GM21526 (cell line): ENCODE measurements at regions not wholly inside any gene's neighbourhood (a gene's known extent, or its start where the extent isn't known, plus 50 kb on each side); places are given as distances from the start of the nearest gene placed in this dataset.

Experiments
- ATAC-seq: cut with Tn5 transposase; IDR thresholded peaks from one replicate; pipeline ENCODE4 v1.9.1; 2021; ENCODE audit warnings: moderate library complexity; ENCODE audit not compliant: unreplicated experiment, low FRiP score

GRCh38 chr20:7226156-7226555 lies 458.7 kb downstream of the BMP2 start:
- no peak for ATAC-seq

GRCh38 chr20:7231303-7231702 lies 463.8 kb downstream of the BMP2 start:
- ATAC-seq, result no peak

DNA sequence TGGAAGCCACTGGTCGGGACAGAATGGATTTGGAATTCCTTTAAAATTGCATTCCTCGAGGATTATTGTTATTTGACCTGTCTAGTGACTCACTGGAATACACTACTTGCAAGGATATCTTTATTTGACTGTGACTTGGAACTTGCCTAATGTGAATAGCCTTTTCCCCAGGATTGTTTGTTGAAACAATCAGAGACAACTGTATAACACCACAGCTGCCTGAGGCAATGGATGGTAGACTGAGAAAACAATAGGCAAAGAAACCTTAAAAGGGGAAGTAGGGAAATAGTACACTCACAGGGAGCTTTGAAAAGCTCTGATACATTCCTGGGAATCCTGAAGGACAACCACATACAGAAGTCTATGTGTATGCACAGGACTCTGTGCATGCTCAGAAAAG lies 465.3 kb downstream of the BMP2 start:
- ATAC-seq, result no peak

- no peak for ATAC-seq
Observed at GRCh38 chr20:7237251-7237650, 469.8 kb downstream of the BMP2 start.

- ATAC-seq, result no peak
Observed at GRCh38 chr20:7240490-7240889, 473.0 kb downstream of the BMP2 start.

DNA sequence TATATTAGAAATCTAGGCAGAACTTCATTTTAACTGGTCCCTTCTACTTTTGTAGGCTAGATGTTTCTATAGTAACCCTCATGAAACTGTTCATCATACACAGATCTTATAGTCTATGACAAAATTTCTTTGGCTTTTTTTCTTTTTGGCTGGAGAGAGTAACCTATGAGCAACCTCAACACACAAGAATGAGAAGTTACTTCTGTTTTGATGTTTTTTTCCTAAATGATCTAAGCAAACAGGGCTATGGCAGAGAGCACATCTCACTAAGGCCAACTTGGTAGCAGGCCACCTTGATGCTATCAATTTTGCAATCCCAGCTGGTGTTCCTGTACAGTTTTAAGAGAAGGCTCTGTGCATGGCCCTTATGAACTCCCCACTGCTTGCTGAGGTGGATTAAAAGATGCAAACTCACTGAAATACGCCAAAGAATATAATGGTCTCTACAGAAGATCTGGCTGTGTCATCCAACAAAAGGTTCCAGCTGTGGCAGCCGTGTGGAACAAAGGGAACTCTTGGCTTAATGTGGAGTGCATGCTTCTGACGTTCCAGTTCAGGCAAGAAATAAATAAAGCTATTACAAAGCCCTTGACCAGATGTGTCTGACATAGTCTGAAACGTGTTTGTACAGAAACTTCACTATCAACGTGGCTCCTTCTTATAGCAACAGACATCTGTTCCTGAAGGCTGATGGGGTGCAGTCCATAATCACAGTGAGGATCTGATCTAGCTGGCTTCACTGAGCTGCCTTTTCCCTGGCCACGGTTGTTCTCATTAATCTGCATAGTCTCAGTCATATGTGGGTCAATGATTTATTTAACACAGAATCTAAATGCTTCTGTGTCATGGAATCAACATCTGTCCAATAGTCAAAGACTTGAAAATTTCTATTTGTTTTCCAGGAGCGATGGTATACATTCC lies 481.1 kb downstream of the BMP2 start:
- ATAC-seq, result no peak

DNA sequence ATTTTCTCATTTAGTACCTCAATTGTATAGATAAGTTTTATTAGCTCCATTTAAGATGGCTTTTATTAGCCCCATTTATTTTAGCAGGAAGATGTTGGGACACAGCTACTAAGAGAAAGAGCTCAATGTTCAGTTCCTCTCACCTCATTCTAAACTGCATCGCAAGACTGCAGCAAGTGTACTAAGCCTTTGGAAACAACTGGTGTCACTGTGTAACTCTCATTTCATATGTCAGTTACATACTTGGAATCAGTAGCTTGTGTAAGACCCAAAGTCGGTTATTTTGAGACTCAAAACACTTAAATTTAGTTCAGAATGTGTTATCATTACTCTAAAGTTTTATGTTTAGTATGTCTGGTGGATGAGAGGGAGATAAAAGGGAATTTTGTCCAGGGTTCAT lies 482.9 kb downstream of the BMP2 start:
- no peak for ATAC-seq

GRCh38 chr20:7257099-7257498 lies 489.6 kb downstream of the BMP2 start:
- ATAC-seq, result no peak

DNA sequence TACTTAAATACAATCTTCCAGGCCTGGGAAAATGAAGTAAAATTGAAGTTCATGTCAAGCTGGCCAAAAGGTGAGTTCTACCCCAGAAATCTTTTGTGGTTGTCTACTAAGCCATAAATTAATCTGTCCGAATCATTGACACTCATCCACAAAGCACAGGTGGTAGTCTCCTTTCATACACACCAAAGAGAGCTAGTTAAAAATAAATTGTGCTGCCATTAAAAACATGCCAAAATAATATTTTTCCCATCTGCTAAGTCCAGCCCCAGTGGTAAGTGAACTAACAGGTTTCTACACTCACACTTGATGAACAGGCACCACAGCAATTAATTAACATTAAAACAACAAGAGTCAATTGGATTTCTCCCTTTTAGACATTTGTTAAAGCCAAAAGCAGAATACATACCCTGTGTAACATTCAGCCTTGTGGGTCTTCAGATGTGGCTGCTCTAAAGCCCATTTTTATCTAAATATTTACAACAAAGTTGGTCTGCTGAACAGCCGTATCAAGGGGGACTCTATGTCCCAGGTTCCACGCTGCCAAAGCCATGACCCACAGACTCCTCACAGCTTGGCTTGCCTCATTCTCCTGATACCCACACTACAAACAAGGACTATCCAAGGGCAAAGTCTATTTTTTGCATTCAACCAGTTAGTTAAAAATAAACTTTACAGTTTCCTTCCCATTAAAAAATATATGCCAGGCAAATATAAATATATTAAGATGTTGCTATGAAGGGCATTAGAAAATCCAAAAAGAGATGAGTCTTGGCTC lies 490.4 kb downstream of the BMP2 start:
- ATAC-seq, result no peak

GRCh38 chr20:7262803-7263202 lies 495.3 kb downstream of the BMP2 start:
- no peak for ATAC-seq

- ATAC-seq, result no peak
Observed at GRCh38 chr20:7264137-7264536, 496.7 kb downstream of the BMP2 start.

GRCh38 chr20:7269452-7269851 lies 502.0 kb downstream of the BMP2 start:
- no peak for ATAC-seq

- ATAC-seq, result no peak
Observed at GRCh38 chr20:7272512-7272911, 505.0 kb downstream of the BMP2 start.

DNA sequence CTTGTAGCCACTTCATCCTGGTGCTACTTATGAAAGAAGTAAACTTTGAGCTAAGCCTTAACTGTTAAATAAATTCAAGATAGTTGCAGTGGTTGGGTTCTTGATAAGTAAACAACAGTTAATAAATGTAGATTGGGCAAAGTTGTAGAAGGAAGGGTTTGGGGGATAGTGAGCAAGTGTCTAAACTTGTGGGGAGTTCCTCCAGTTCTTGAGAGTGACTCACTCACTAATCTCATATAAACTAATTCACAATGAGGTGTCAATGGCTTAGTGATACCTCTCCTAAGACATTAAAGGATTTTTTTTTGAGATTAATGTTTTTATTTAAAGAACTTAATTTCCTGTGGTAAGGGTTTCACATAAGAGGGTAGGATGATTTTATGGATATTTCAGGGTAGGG lies 507.4 kb downstream of the BMP2 start:
- ATAC-seq, result no peak

GRCh38 chr20:7275645-7276237 lies 508.3 kb downstream of the BMP2 start:
- ATAC-seq, result no peak

DNA sequence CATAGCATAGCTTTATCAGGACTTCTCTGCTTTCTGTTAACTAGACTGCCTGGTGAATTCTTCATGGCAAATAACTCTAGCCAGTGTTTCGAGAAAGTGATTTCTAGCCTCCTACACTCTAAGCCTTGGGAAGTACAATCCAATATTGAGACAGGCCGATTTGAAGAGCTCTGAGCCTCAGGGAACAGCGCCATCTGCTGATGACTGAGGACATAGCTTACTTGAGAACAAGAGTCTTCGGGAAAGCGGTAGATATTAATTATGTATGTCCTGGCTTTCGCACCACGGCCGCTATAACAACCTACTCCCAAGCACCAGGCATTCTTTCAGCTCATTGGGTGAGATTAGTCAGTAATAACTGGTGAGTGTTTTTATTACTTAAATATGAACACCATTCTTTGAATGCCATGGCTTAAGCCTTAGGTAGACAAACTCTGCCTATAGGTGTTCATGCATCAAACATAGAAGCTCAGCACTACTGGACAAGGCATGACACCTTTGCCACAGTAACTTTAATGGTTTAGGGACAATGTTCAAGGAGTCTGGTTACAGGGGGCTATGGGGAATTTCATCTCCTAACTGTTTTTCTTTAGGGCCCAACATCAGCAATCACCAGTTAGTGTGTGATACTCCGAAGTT lies 518.6 kb downstream of the BMP2 start:
- ATAC-seq, result no peak

- ATAC-seq, result no peak
Observed at GRCh38 chr20:7291323-7291943, 523.9 kb downstream of the BMP2 start.

DNA sequence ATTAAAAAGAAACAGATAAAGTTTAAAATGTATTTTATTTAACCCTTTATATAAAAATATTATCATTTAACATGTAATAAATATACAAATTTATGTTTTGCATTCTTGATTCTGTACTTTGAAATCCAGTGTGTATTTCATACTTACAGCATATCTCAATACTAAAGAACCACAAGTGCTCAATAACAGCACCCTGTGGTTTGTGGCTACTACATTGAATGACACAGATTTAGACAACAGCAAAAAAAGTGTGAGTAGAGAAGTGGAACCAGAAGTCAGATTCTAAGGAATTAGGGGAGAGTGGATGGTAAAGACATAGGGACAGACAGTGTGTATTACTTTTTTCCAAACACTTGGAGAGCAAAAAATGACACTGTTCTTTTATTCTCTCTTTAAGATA lies 524.5 kb downstream of the BMP2 start:
- no peak for ATAC-seq

- no peak for ATAC-seq
Observed at GRCh38 chr20:7294816-7295360, 527.4 kb downstream of the BMP2 start.

GRCh38 chr20:7301807-7302206 lies 534.3 kb downstream of the BMP2 start:
- no peak for ATAC-seq
